ENCODE measurements at regions not wholly inside any gene's neighbourhood (a gene's known extent, or its start where the extent isn't known, plus 50 kb on each side); places are given as distances from the start of the nearest gene placed in this dataset.

- Histone ChIP-seq H3K27me3 (ENCODE audit: control insufficient read depth in 2 of 2, insufficient read depth in 2 of 2, low read length in 2 of 2) (no peaks in the 10 kb centered on the region), H3K36me3 (ENCODE audit: control insufficient read depth, insufficient read depth, low read length) (no peaks in the 10 kb centered on the region), H3K79me2 (ENCODE audit: control insufficient read depth, insufficient read depth, low read length) (no peaks in the 10 kb centered on the region), H3K4me2 (ENCODE audit: insufficient read depth, low read length) (no peak overlapping the region), H2AFZ (ENCODE audit: low read depth, low read length) (no peak overlapping the region), H3K27ac (ENCODE audit: extremely low read depth, low read depth, low read length) (no peak overlapping the region), H4K20me1 (replicated peaks; ENCODE audit: control insufficient read depth, insufficient read depth, low read length) (no peaks in the 10 kb centered on the region), H3K9me1 (ENCODE audit: control insufficient read depth, insufficient read depth, low read length) (no peaks in the 10 kb centered on the region), H3K9ac (ENCODE audit: insufficient read depth in 1 of 2, low read depth in 2 of 2, low read length in 2 of 2) (no peak overlapping the region), H3K4me3 (no peak overlapping the region), H3K4me1 (replicated peaks in 1 of 2; ENCODE audit: control insufficient read depth in 2 of 2, insufficient read depth in 2 of 2, low read length in 2 of 2) (peaks cover 0 to 3% of the 10 kb centered on the region in 2 experiments; a peak in 1 of 5 replicates), H3K9me3 (replicated peaks; ENCODE audit: control insufficient read depth, insufficient read depth, low read depth, low read length) (no peaks in the 10 kb centered on the region)
- TF ChIP-seq BCOR (IDR thresholded peaks at IDR 0.05) (peak; percentile 62; the same call in 1 of the 2 replicates), KDM1A (IDR thresholded peaks at IDR 0.05) (0 out of 4 replicates have a peak, but pooled peaks have one; percentile 23 to 44), ZNF384 (IDR thresholded peaks at IDR 0.05; ENCODE audit: low read depth, low read length) (no peak), ZBTB7A (IDR thresholded peaks at IDR 0.05; ENCODE audit: borderline replicate concordance, control insufficient read depth, low read depth, low read length) (no peak), CREB5 (CRISPR knock-in tag; IDR thresholded peaks at IDR 0.05) (no peak), SETDB1 (IDR thresholded peaks at IDR 0.05; ENCODE audit: low read length) (no peak), ZNF408 (CRISPR knock-in tag; IDR thresholded peaks at IDR 0.05; ENCODE audit: low read depth) (no peak), TSHZ1 (CRISPR knock-in tag; IDR thresholded peaks at IDR 0.05) (no peak), EGR1 (conservative IDR thresholded peaks at IDR 0.05) (no peak), IFI16 (CRISPR knock-in tag; IDR thresholded peaks at IDR 0.05) (no peak), RBM25 (IDR thresholded peaks at IDR 0.05; ENCODE audit: low read depth, low read length, severe bottlenecking) (peak; percentile 98)
- ATAC-seq (no peak), DNase-seq (ENCODE audit: extremely low read depth in 1 of 4, low spot score in 3 of 4) (no peak), FAIRE-seq (no peak)
- in situ Hi-C loops (cut with MboI) (no loop called here), intact Hi-C loops (cut with micrococcal nuclease) (no loop called here)
- WGBS (ENCODE audit: insufficient coverage, low coverage, missing lambda C conversion rate) = 100% methylated on average over 1 of the region's 1 CpG
- POLR2A ChIA-PET = interaction anchor here (0.5 kb wide), 1 partner anchor 9 kb away, joined by 4 read pairs; no protein-coding TSS in a partner anchor
- no TSS peak for BruUV-seq (replicated peaks)
- CTCF ChIA-PET (ENCODE audit: low intra/inter-chr PET ratio) = no interaction called here
These were observed 101.2 kb upstream of the CREB1 start for GRCh38 chr2:207428573-207428972.

All from K562 (cell line).